ENCODE measurements at regions not wholly inside any gene's neighbourhood (a gene's known extent, or its start where the extent isn't known, plus 50 kb on each side); places are given as distances from the start of the nearest gene placed in this dataset.

DNA sequence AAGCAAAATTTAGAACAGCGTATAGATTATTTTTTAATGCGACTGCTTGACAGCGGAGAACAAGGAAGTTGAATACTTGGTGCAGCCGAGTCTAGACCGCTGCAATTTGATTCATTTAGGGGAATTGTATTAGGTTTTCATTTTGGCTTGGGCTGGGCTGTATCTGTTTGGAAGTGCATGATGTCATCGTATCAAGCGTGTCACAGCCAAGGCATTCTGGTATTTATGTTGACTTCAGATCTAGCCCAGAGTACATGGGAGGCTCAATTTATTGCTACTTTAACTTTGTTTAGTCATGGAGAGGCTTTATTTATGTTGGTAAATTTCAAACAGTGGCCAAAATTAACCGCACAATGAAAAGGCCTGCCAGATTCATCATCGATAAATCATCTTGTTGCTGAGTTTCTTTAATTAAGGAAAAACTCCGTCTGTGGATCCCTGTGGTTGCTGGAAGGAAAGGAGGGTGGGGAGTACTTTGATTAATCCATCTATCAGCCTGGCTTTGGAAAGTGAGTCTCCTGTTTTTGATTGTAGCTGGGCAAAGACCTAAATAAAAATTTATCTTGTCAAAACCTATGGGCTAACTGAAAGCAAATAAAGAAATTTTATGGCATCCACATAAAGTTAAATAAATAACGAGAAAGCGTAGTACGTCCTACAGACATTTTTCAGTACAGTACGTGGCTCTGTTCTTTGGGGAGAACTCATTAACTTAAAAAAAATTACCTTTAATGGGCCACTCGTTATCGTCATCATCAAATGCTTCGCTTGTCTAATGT, 230.4 kb upstream of the SPRED2 start:
- Mint-ChIP-seq H3K4me3 (no peak overlapping the region), H3K9me3 (peaks cover 3% of the 10 kb centered on the region), H3K27me3 (no peaks in the 10 kb centered on the region), H3K27ac (no peak overlapping the region), H3K4me1 (peaks cover 7% of the 10 kb centered on the region), H3K36me3 (ENCODE audit: low read depth) (no peaks in the 10 kb centered on the region)
- CTCF ChIA-PET, result interaction anchor here (1.0 kb wide), 1 partner anchor 25 kb away, joined by 3 read pairs; no protein-coding TSS in a partner anchor
- no peak for DNase-seq
- POLR2A ChIA-PET, result no interaction called here

DNA sequence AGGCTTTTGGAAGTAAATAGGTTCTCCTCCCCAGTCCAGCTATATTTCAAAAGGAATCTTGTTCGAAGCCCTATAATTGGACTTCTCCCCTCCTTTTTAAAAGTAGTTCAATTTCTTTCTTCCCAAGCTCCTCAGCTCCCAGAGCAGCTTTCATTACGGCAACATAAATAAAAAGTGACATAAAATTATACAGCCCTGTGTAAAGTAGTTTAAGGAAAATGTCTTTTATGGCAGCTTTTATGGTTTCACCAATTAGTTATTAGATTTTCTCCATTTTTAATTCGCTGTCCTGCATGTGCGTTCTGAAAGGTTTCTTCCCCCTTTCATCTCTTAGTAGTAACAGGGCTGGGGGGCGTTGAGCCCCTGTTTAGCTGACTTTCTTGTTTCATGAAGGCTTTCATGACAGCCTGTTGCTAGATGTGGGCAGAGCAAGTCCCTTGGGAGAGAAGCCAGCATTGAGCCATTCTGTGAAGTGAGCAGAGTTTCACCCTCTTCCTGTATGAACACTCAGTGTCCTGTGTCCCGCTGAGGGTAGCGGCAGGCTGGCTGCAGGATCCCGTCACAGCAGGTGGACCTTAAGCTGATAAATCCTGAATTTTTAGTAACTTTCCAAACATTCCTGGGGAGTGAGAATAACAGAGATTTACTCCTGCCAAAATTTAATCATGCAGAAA, 229.7 kb upstream of the SPRED2 start:
- DNase-seq, result no peak
- H3K9me3 Mint-ChIP-seq, result no peaks in the 10 kb centered on the region
- H3K4me3 Mint-ChIP-seq, result no peak overlapping the region
- ChIA-PET CTCF (interaction anchor here (1.0 to 1.5 kb wide), 2 partner anchors 22 to 26 kb away, joined by 3 read pairs; no protein-coding TSS in a partner anchor), POLR2A (no interaction called here)
- no peak overlapping the region for H3K27ac Mint-ChIP-seq
- peaks cover 2% of the 10 kb centered on the region for H3K27me3 Mint-ChIP-seq
- peaks cover 7% of the 10 kb centered on the region for H3K4me1 Mint-ChIP-seq
- no peaks in the 10 kb centered on the region for H3K36me3 Mint-ChIP-seq (ENCODE audit: low read depth)

- H3K4me3 Mint-ChIP-seq, result no peak overlapping the region
Observed at GRCh38 chr2:65660340-65660739, 227.9 kb upstream of the SPRED2 start.

DNA sequence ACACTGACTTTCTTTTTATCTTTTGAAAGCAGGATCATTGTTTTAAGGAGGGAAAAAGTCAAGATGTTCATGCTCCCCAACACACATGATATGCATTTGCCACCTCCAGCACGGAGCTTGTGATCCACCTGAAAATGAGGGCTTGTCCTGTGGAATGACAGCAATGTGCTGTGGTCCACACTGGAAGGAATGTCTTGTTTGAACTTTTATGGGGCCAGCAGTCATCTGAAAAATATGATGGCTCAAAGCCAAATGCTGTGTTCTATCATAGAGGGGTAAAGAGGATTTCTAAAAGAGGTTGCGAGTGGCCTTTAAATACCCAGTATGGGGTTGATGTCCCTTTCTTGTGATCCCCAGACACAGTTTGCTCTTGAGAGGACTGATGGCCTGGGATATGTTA, 226.5 kb upstream of the SPRED2 start:
- CTCF ChIA-PET, result no interaction called here
- DNase-seq, result no peak
- Mint-ChIP-seq H3K4me3 (no peak overlapping the region), H3K4me1 (no peaks in the 10 kb centered on the region), H3K27me3 (peaks cover 2% of the 10 kb centered on the region), H3K9me3 (no peaks in the 10 kb centered on the region), H3K27ac (no peak overlapping the region), H3K36me3 (ENCODE audit: low read depth) (no peaks in the 10 kb centered on the region)
- POLR2A ChIA-PET, result no interaction called here

More at GRCh38 chr2:65660340-65660739, 227.9 kb upstream of the SPRED2 start:
- ChIA-PET CTCF (no interaction called here), POLR2A (no interaction called here)
- DNase-seq, result no peak
- Mint-ChIP-seq H3K27ac (no peak overlapping the region), H3K27me3 (peaks cover 2% of the 10 kb centered on the region), H3K9me3 (no peaks in the 10 kb centered on the region), H3K36me3 (ENCODE audit: low read depth) (no peaks in the 10 kb centered on the region), H3K4me1 (no peaks in the 10 kb centered on the region)

DNA sequence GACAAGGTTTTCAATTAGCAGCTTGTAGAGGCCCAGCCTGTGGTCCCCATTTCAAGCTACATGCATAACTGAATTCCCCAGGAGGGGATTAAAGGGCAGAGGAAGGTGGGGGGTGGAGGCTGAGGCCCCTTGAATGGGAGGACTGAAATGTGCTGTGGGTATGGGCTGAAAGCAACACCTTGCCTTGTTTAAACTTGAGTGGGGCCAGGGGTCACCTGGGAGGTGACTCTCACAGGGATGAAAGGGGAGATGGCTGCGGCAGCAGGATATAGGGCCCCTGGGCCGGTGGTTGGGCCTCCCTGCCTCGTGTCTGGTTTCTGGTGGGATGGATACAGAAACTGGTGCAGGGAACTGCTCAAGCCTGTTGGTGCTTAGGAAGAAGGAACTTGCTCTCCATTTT, 225.9 kb upstream of the SPRED2 start:
- CTCF ChIA-PET, result no interaction called here
- Mint-ChIP-seq H3K27me3 (peaks cover 2% of the 10 kb centered on the region), H3K4me1 (no peaks in the 10 kb centered on the region), H3K9me3 (no peaks in the 10 kb centered on the region), H3K36me3 (ENCODE audit: low read depth) (no peaks in the 10 kb centered on the region), H3K27ac (no peak overlapping the region), H3K4me3 (no peak overlapping the region)
- no peak for DNase-seq
- POLR2A ChIA-PET, result no interaction called here

DNA sequence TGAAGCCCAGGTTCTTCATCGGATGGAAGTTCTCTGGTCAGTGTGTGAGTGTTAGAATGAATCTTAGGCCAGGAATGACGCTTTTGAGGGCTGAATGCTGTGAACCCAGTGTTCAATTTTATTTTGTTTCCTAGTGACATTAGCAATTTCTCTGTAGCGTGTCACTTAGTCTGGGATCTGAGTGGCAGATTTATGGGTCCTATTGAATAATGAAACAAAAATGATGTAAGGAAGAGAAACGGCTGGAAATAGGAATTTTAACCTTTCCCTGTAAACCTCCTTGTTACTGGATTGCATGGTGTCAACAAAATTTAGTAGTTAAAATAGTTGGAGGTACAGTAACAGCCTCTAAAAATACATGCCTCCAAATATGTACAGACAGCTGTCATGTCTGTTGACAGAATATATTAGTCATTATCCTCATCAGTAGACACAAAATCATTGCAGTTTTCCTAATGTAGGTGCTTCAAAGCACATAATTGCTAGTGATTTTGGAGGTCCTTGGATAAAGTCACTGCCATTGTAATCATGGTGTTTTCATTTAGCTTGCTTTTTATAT, 223.8 kb upstream of the SPRED2 start:
- no peaks in the 10 kb centered on the region for H3K4me1 Mint-ChIP-seq
- no peaks in the 10 kb centered on the region for H3K9me3 Mint-ChIP-seq
- ChIA-PET CTCF (no interaction called here), POLR2A (no interaction called here)
- H3K27me3 Mint-ChIP-seq, result peaks cover 10% of the 10 kb centered on the region
- DNase-seq, result no peak
- no peak overlapping the region for H3K4me3 Mint-ChIP-seq
- no peaks in the 10 kb centered on the region for H3K36me3 Mint-ChIP-seq (ENCODE audit: low read depth)
- no peak overlapping the region for H3K27ac Mint-ChIP-seq

DNA sequence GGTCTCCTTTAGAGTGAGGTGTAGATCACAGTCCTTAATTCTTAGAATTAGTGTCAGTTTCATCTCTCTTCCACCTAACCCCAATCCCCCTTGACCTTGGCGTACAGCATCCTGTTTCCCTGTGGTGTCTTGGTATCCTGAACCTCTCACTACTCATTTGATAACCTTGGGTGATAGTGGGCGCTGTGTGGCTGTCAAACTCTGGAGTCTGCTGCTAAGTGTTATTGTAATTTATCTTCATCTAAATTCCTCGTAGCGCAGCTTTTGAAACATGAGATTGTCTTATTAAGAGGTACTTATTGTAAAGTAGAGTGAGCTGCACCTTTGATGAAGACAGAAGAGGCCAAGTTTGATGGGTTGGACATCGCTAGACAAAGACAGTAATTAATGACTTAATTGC, 222.6 kb upstream of the SPRED2 start:
- no peak for DNase-seq
- Mint-ChIP-seq H3K27ac (no peak overlapping the region), H3K9me3 (no peaks in the 10 kb centered on the region), H3K4me1 (no peaks in the 10 kb centered on the region), H3K4me3 (no peak overlapping the region), H3K27me3 (peaks cover 11% of the 10 kb centered on the region), H3K36me3 (ENCODE audit: low read depth) (no peaks in the 10 kb centered on the region)
- ChIA-PET CTCF (interaction anchor here (1.4 kb wide), 1 partner anchor 20 kb away, joined by 3 read pairs; no protein-coding TSS in a partner anchor), POLR2A (no interaction called here)

GRCh38 chr2:65654496-65654895, 222.1 kb upstream of the SPRED2 start:
- CTCF ChIA-PET, result interaction anchor here (1.4 kb wide), 1 partner anchor 19 kb away, joined by 3 read pairs; no protein-coding TSS in a partner anchor
- H3K27me3 Mint-ChIP-seq, result peaks cover 11% of the 10 kb centered on the region
- no peaks in the 10 kb centered on the region for H3K9me3 Mint-ChIP-seq
- H3K36me3 Mint-ChIP-seq (ENCODE audit: low read depth), result no peaks in the 10 kb centered on the region
- H3K27ac Mint-ChIP-seq, result no peak overlapping the region
- POLR2A ChIA-PET, result no interaction called here
- H3K4me1 Mint-ChIP-seq, result no peaks in the 10 kb centered on the region
- DNase-seq, result no peak
- no peak overlapping the region for H3K4me3 Mint-ChIP-seq

- H3K4me3 Mint-ChIP-seq, result no peak overlapping the region
- no peaks in the 10 kb centered on the region for H3K9me3 Mint-ChIP-seq
- POLR2A ChIA-PET, result no interaction called here
- CTCF ChIA-PET, result no interaction called here
- no peak for DNase-seq
- no peak overlapping the region for H3K27ac Mint-ChIP-seq
- peaks cover 9% of the 10 kb centered on the region for H3K27me3 Mint-ChIP-seq
- H3K4me1 Mint-ChIP-seq, result no peaks in the 10 kb centered on the region
- H3K36me3 Mint-ChIP-seq (ENCODE audit: low read depth), result no peaks in the 10 kb centered on the region
Observed at GRCh38 chr2:65652066-65652465, 219.7 kb upstream of the SPRED2 start.

DNA sequence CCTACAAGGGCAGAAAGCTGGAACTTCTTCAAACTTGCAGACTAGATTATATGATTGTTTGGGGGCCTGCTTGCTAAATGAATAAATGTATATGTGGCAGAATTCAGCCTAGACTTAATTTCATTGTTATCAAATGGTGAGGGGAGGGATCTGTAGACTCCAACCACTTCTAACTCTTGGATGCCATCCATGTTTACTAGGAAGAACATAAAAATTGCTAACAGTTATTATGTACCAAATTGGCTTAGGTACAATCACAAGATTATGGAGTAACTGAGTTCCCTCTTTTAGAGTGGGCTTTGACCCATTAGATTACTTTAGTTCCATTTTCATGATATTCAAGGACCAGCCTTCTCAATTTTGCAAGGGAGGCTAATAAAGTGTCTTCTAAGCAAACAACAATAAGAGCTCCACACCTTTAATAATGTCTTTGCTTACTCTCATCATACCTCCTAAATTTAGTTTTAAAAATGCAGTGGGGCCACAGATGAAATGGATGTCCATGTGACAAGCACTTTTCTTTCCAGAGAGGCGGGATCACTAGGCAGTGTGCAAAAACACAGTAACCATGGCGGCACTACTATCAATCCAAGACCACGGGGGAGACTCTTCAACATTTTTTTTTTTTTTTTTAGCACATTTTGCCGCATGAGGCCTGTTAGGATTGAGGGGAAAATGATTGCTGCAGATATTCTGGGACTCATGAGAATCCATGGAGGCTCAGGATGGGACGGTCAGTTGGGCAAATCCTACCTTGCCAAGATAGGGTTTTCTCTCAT, 217.6 kb upstream of the SPRED2 start:
- H3K27ac Mint-ChIP-seq, result no peak overlapping the region
- no peaks in the 10 kb centered on the region for H3K4me1 Mint-ChIP-seq
- no peaks in the 10 kb centered on the region for H3K9me3 Mint-ChIP-seq
- CTCF ChIA-PET, result no interaction called here
- no peak overlapping the region for H3K4me3 Mint-ChIP-seq
- peaks cover 9% of the 10 kb centered on the region for H3K27me3 Mint-ChIP-seq
- H3K36me3 Mint-ChIP-seq (ENCODE audit: low read depth), result no peaks in the 10 kb centered on the region
- POLR2A ChIA-PET, result no interaction called here
- no peak for DNase-seq

GRCh38 chr2:65647249-65647842, 214.9 kb upstream of the SPRED2 start:
- no peak overlapping the region for H3K4me3 Mint-ChIP-seq
- no peaks in the 10 kb centered on the region for H3K4me1 Mint-ChIP-seq
- CTCF ChIA-PET, result no interaction called here
- no peaks in the 10 kb centered on the region for H3K36me3 Mint-ChIP-seq (ENCODE audit: low read depth)
- POLR2A ChIA-PET, result no interaction called here
- no peak for DNase-seq
- peaks cover 9% of the 10 kb centered on the region for H3K27me3 Mint-ChIP-seq
- no peaks in the 10 kb centered on the region for H3K9me3 Mint-ChIP-seq
- no peak overlapping the region for H3K27ac Mint-ChIP-seq

DNA sequence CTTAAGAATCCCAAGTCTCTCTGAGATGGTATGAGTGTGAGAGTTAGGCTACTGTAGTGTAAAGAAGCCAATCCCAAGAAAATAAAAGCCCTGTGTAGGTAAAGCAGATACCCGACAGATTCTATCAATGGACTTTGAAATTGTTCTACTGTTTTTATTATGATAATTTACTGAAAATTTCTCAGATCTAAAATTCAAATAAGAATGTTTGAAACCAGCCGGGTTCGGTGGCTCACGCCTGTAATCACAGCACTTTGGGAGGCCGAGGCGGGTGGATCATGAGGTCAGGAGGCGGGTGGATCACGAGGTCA, 208.3 kb upstream of the SPRED2 start:
- POLR2A ChIA-PET, result no interaction called here
- Mint-ChIP-seq H3K4me1 (peaks cover 3% of the 10 kb centered on the region), H3K27ac (no peak overlapping the region), H3K27me3 (peaks cover 15% of the 10 kb centered on the region), H3K4me3 (no peak overlapping the region), H3K9me3 (no peaks in the 10 kb centered on the region), H3K36me3 (ENCODE audit: low read depth) (no peaks in the 10 kb centered on the region)
- DNase-seq, result no peak
- CTCF ChIA-PET, result interaction anchor here (1.1 kb wide), 1 partner anchor 9 kb away, joined by 4 read pairs; no protein-coding TSS in a partner anchor

Measured in activated CD4-positive, alpha-beta T cell treated with anti-CD3 and anti-CD28 coated beads, Interleukin-2, amount 10 ng/mL, durations not matched to agents 7 days and 5 days (primary cell).